ENCODE measurements at regions not wholly inside any gene's neighbourhood (a gene's known extent, or its start where the extent isn't known, plus 50 kb on each side); places are given as distances from the start of the nearest gene placed in this dataset.

DNA sequence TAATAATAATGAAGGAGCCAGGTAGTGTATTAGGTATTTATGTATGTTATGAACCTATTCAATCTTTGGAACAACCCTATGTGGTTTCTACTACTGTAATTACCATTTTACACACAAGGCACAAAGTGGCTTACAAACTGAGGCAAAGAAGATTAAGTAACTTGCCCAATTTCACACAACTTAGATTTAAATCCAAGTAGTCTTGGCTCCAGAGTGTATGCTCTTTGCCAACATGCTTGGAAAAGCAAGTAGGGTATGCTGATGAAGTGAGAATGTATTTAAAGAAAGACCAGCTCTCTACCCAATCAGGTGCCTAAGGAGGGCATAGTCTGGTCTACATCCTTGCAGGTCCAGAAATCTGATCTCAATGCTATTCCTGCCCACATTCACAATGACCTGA lies 463.2 kb downstream of the METTL15 start:
- POLR2A ChIA-PET: no interaction called here
- no peaks in the 10 kb centered on the region for H3K9me3 ChIP-seq (ENCODE audit: control extremely low read depth in 1 of 3, control insufficient read depth in 2 of 3, insufficient read depth in 1 of 3, low read length in 2 of 3)
- no peak overlapping the region for H2AFZ ChIP-seq (ENCODE audit: insufficient read depth, low read depth, low read length, poor library complexity, severe bottlenecking)
- H3K4me3 ChIP-seq (ENCODE audit: control extremely low read depth in 1 of 5, extremely low read depth in 1 of 5, insufficient read depth in 1 of 5, low read depth in 2 of 5, low read length in 4 of 5): no peak overlapping the region
- H3K4me2 ChIP-seq (replicated peaks; ENCODE audit: low read depth, low read length, poor library complexity, severe bottlenecking): no peak overlapping the region
- no peaks in the 10 kb centered on the region for H4K20me1 ChIP-seq (ENCODE audit: control insufficient read depth, insufficient read depth, low read length, poor library complexity, severe bottlenecking)
- intact Hi-C loops (cut with micrococcal nuclease): no loop called here
- H3K4me1 ChIP-seq (ENCODE audit: control insufficient read depth in 2 of 2, insufficient read depth in 2 of 2, low read length in 2 of 2): no peaks in the 10 kb centered on the region
- no peaks in the 10 kb centered on the region for H3K27me3 ChIP-seq (replicated peaks in 1 of 4; ENCODE audit: control extremely low read depth in 1 of 4, control insufficient read depth in 3 of 4, insufficient read depth in 4 of 4, low read length in 3 of 4)
- ATAC-seq (ENCODE audit: low read depth): no peak
- CTCF ChIA-PET: no interaction called here
- no peaks in the 10 kb centered on the region for H3K9me3 Mint-ChIP-seq (ENCODE audit: insufficient read depth)
- no peak for DNase-seq
- H3K79me2 ChIP-seq (ENCODE audit: control insufficient read depth, insufficient read depth, low read length): no peaks in the 10 kb centered on the region
- H3K27me3 Mint-ChIP-seq: no peaks in the 10 kb centered on the region
- H3K4me3 Mint-ChIP-seq: no peak overlapping the region
- no peaks in the 10 kb centered on the region for H3K36me3 ChIP-seq (replicated peaks in 1 of 2; ENCODE audit: control extremely low read depth in 1 of 2, control insufficient read depth in 1 of 2, extremely low read depth in 1 of 2, insufficient read depth in 2 of 2, low read length in 1 of 2)
- TF ChIP-seq, protein P1, sequence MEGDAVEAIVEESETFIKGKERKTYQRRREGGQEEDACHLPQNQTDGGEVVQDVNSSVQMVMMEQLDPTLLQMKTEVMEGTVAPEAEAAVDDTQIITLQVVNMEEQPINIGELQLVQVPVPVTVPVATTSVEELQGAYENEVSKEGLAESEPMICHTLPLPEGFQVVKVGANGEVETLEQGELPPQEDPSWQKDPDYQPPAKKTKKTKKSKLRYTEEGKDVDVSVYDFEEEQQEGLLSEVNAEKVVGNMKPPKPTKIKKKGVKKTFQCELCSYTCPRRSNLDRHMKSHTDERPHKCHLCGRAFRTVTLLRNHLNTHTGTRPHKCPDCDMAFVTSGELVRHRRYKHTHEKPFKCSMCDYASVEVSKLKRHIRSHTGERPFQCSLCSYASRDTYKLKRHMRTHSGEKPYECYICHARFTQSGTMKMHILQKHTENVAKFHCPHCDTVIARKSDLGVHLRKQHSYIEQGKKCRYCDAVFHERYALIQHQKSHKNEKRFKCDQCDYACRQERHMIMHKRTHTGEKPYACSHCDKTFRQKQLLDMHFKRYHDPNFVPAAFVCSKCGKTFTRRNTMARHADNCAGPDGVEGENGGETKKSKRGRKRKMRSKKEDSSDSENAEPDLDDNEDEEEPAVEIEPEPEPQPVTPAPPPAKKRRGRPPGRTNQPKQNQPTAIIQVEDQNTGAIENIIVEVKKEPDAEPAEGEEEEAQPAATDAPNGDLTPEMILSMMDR (IDR thresholded peaks at IDR 0.05): no peak
- no peak for TF ChIP-seq EZH2 (IDR thresholded peaks at IDR 0.05; ENCODE audit: borderline replicate concordance, insufficient read depth, low read depth, low read length, poor library complexity, severe bottlenecking)
- H3K27ac Mint-ChIP-seq: no peak overlapping the region
- no peak overlapping the region for H3K27ac ChIP-seq (ENCODE audit: low read length in 2 of 2)
- no peak overlapping the region for H3K9ac ChIP-seq (ENCODE audit: low read length)
- H3K4me1 Mint-ChIP-seq: no peaks in the 10 kb centered on the region

GRCh38 chr11:28569106-28569505 lies 460.9 kb downstream of the METTL15 start:
- Histone ChIP-seq H3K79me2 (ENCODE audit: control insufficient read depth, insufficient read depth, low read length) (no peaks in the 10 kb centered on the region), H3K9ac (ENCODE audit: low read length) (no peak overlapping the region), H3K4me3 (ENCODE audit: control extremely low read depth in 1 of 5, extremely low read depth in 1 of 5, insufficient read depth in 1 of 5, low read depth in 2 of 5, low read length in 4 of 5) (no peak overlapping the region), H4K20me1 (ENCODE audit: control insufficient read depth, insufficient read depth, low read length, poor library complexity, severe bottlenecking) (no peaks in the 10 kb centered on the region), H3K4me1 (ENCODE audit: control insufficient read depth in 2 of 2, insufficient read depth in 2 of 2, low read length in 2 of 2) (no peaks in the 10 kb centered on the region), H3K27me3 (replicated peaks in 1 of 4; ENCODE audit: control extremely low read depth in 1 of 4, control insufficient read depth in 3 of 4, insufficient read depth in 4 of 4, low read length in 3 of 4) (no peaks in the 10 kb centered on the region), H3K9me3 (ENCODE audit: control extremely low read depth in 1 of 3, control insufficient read depth in 2 of 3, insufficient read depth in 1 of 3, low read length in 2 of 3) (no peaks in the 10 kb centered on the region), H3K36me3 (replicated peaks in 1 of 2; ENCODE audit: control extremely low read depth in 1 of 2, control insufficient read depth in 1 of 2, extremely low read depth in 1 of 2, insufficient read depth in 2 of 2, low read length in 1 of 2) (no peaks in the 10 kb centered on the region), H3K27ac (ENCODE audit: low read length in 2 of 2) (no peak overlapping the region), H2AFZ (ENCODE audit: insufficient read depth, low read depth, low read length, poor library complexity, severe bottlenecking) (no peak overlapping the region), H3K4me2 (replicated peaks; ENCODE audit: low read depth, low read length, poor library complexity, severe bottlenecking) (no peak overlapping the region)
- no peaks in the 10 kb centered on the region for H3K9me3 Mint-ChIP-seq (ENCODE audit: insufficient read depth)
- no peak overlapping the region for H3K4me3 Mint-ChIP-seq
- ChIA-PET POLR2A (no interaction called here), CTCF (no interaction called here)
- H3K27ac Mint-ChIP-seq: no peak overlapping the region
- H3K27me3 Mint-ChIP-seq: no peaks in the 10 kb centered on the region
- ATAC-seq (ENCODE audit: low read depth): no peak
- TF ChIP-seq, protein P1 (IDR thresholded peaks at IDR 0.05): no peak
- no peak for TF ChIP-seq EZH2 (IDR thresholded peaks at IDR 0.05; ENCODE audit: borderline replicate concordance, insufficient read depth, low read depth, low read length, poor library complexity, severe bottlenecking)
- intact Hi-C loops (cut with micrococcal nuclease): no loop called here
- DNase-seq: no peak
- 66% methylated on average over 3 of the region's 4 CpGs for WGBS (ENCODE audit: insufficient coverage)
- H3K4me1 Mint-ChIP-seq: no peaks in the 10 kb centered on the region

All from B cell (primary cell).